Thyroid gland (tissue), 4 donors: ENCODE measurements at regions not wholly inside any gene's neighbourhood (a gene's known extent, or its start where the extent isn't known, plus 50 kb on each side); places are given as distances from the start of the nearest gene placed in this dataset.

ENCODE experiments used
- DNase-seq, 2 donors: peaks; one replicate each; pipeline ENCODE4 v3.0.0-alpha.2; 2019
- H3K27ac ChIP-seq, 3 donors: fragments of 200-600 bp; sonication (generic); 1 replicate in 2 of 3; 2 replicates in 1 of 3; pipeline ENCODE4 v1.5.1; 2016 to 2019; ENCODE audit warnings: mild to moderate bottlenecking in 1 of 3, moderate library complexity in 1 of 3
- H3K27me3 ChIP-seq: fragments of 200-600 bp; sonication (generic); one replicate; pipeline ENCODE4 v1.5.1; 2019
- H3K36me3 ChIP-seq, 2 donors: fragments of 200-600 bp; sonication (generic); one replicate each; pipeline ENCODE4 v1.5.1; 2016 to 2019
- H3K4me1 ChIP-seq, 2 donors: fragments of 200-600 bp; sonication (generic); one replicate each; pipeline ENCODE4 v1.5.1; 2017 to 2019
- H3K4me3 ChIP-seq, 3 donors: fragments of 200-600 bp; sonication (generic); replicated peaks in 1 of 3; 1 replicate in 2 of 3; 2 replicates in 1 of 3; pipeline ENCODE4 v1.5.1; 2016; ENCODE audit warnings: mild to moderate bottlenecking in 1 of 3
- H3K9me3 ChIP-seq: fragments of 200-600 bp; sonication (generic); one replicate; pipeline ENCODE4 v1.5.1; 2017
- POLR2A ChIP-seq, 2 donors: fragments of 450-650 bp; IDR thresholded peaks; one replicate each; pipeline ENCODE4 v1.6.1; 2017; ENCODE audit warnings: antibody characterized with exemption in 2 of 2, mild to moderate bottlenecking in 2 of 2, moderate library complexity in 1 of 2
- WGBS, 2 donors: methylation state at CpG; one replicate each; pipeline ENCODE4 v1.1.5; 2017; 5-methylcytosine and 5-hydroxymethylcytosine counted together
- intact Hi-C: fragments of 100-400 bp; cut with DNase I; formaldehyde crosslinking; loops from one replicate; pipeline ENCODE4 v1.15.1; 2023
- TF ChIP-seq, protein P1 (sequence below), 6 experiments: fragments of 200-600 bp in 3 of 6; fragments of 450-650 bp in 3 of 6; sonication (generic) in 3 of 6; IDR thresholded peaks; one replicate each; pipeline ENCODE4 v1.5.1; 2016 to 2019; ENCODE audit warnings: antibody characterized with exemption in 6 of 6, mild to moderate bottlenecking in 2 of 6, inconsistent platforms in 1 of 6, moderate library complexity in 1 of 6

DNA sequence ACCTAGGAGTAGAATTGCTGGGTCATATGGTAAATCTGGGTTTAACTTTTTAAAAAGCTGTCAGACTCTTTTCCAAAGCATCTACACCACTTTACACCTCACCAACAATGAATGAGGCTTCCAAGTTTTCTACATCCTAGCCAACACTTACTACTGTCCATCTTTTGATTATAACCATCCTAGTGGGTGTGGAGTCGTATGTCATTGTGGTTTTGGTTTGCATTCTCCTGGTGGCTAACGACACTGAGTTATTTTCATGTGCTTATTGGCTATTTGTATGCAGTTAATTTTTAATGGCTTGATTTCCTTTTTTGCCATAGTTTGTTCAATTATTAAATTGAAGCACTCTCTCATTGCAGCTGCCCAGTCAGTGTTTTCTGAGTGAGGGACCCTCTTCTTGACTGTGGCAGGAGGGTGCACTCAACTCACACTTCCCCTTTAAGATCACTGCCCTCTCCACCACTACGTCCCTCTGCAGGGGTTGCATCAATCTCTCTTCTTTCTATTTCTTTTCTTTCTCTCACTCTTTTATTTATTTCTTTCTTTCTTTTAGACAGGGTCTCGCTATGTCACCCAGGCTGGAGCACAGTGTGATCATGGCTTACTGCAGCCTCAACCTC is 182.3 kb downstream of the C9orf152 start:
- Histone ChIP-seq H3K9me3 (no peaks in the 10 kb centered on the region), H3K36me3 (no peaks in the 10 kb centered on the region), H3K4me1 (peaks cover 0 to 25% of the 10 kb centered on the region in 2 donors), H3K4me3 (no peak overlapping the region), H3K27ac (no peak overlapping the region), H3K27me3 (no peaks in the 10 kb centered on the region)
- DNase-seq: no peak
- intact Hi-C loops: no loop called here
- TF ChIP-seq, protein P1, sequence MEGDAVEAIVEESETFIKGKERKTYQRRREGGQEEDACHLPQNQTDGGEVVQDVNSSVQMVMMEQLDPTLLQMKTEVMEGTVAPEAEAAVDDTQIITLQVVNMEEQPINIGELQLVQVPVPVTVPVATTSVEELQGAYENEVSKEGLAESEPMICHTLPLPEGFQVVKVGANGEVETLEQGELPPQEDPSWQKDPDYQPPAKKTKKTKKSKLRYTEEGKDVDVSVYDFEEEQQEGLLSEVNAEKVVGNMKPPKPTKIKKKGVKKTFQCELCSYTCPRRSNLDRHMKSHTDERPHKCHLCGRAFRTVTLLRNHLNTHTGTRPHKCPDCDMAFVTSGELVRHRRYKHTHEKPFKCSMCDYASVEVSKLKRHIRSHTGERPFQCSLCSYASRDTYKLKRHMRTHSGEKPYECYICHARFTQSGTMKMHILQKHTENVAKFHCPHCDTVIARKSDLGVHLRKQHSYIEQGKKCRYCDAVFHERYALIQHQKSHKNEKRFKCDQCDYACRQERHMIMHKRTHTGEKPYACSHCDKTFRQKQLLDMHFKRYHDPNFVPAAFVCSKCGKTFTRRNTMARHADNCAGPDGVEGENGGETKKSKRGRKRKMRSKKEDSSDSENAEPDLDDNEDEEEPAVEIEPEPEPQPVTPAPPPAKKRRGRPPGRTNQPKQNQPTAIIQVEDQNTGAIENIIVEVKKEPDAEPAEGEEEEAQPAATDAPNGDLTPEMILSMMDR (IDR thresholded peaks at IDR 0.05): no peak
- TF ChIP-seq POLR2A (IDR thresholded peaks at IDR 0.05): no peak
- 91 to 92% methylated on average over 4 of the region's 4 CpGs for WGBS, 2 donors

DNA sequence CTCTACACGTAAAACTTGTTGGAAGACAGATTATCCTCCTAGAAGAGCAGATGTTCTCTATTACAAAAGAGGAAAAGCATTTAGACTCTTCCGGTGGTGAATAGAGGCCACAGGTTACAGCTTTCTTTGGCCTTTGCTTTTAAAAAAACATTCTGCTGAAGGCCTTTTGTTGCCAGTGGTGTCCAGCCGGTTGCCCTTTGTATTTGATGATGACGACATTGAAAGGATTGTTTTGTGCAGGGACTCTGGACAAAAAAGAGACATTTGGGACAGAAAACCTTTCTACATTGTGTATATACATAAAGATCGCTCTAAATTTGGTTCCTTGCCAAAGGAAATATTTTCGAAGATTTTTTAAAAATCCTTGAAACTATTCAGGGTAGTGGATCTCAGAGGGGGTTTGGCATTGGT is 180.3 kb downstream of the C9orf152 start:
- Histone ChIP-seq H3K4me3 (no peak overlapping the region), H3K4me1 (peaks cover 0 to 19% of the 10 kb centered on the region in 2 donors), H3K27me3 (no peaks in the 10 kb centered on the region), H3K27ac (peak overlapping the region; percentile 1 to 17 (median 3)), H3K9me3 (no peaks in the 10 kb centered on the region), H3K36me3 (no peaks in the 10 kb centered on the region)
- DNase-seq: no peak
- WGBS, 2 donors: 54% methylated on average over 6 of the region's 6 CpGs
- intact Hi-C loops: no loop called here
- TF ChIP-seq POLR2A (IDR thresholded peaks at IDR 0.05): no peak
- TF ChIP-seq, protein P1 (IDR thresholded peaks at IDR 0.05): no peak

DNA sequence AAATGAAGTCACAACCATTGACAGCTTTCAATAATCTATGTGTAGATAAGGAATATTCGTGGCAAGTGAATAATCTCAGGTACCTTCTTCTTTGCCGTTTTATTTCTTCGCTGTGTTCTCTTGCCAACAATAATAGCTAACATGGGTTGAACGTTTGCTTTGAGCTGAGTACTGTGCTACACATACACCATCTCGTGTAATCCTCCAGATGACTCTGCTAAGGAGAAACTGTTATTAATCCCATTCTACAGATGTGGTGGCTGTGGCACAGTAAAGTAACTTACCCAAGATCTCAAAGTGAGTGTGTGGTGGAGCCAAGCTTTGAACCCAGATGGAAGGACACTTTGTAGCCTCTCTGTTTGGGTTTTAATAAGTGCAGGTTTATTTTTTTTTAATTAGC is 179.7 kb downstream of the C9orf152 start:
- 81 to 84% methylated on average over 5 of the region's 5 CpGs for WGBS, 2 donors
- Histone ChIP-seq H3K4me3 (no peak overlapping the region), H3K27ac (peak overlapping the region in 1 of 3 donors; percentile 17), H3K27me3 (no peaks in the 10 kb centered on the region), H3K4me1 (peaks cover 0 to 19% of the 10 kb centered on the region in 2 donors), H3K9me3 (no peaks in the 10 kb centered on the region), H3K36me3 (no peaks in the 10 kb centered on the region)
- intact Hi-C loops: no loop called here
- no peak for TF ChIP-seq POLR2A (IDR thresholded peaks at IDR 0.05)
- TF ChIP-seq, protein P1 (IDR thresholded peaks at IDR 0.05): no peak
- no peak for DNase-seq

DNA sequence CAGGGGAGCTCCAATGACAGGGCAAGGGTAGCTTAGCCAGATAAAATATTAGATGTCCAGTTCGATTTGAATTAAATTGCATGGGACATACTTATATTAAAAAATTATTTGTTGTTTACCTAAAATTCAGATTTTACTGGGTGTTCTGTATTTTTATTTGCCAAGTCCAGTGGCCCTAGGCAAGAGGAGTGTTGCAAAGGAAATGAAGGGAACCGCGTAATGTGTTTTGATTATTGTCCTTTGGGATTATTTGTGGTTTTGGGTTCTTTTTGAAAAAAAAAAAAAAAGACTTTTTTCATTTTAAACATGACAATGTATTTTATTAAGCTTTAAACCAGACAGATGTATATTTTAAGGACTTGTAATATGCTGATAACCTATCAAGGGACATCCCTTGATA is 179.3 kb downstream of the C9orf152 start:
- H3K36me3 ChIP-seq: no peaks in the 10 kb centered on the region
- WGBS, 2 donors: 77 to 82% methylated on average over 3 of the region's 3 CpGs
- H3K27ac ChIP-seq: peak overlapping the region in 2 of 3 donors; percentile 42 to 51
- intact Hi-C loops: no loop called here
- TF ChIP-seq, protein P1 (IDR thresholded peaks at IDR 0.05): no peak
- TF ChIP-seq POLR2A (IDR thresholded peaks at IDR 0.05): no peak
- no peaks in the 10 kb centered on the region for H3K27me3 ChIP-seq
- H3K4me1 ChIP-seq: peaks cover 0 to 19% of the 10 kb centered on the region in 2 donors
- H3K4me3 ChIP-seq: no peak overlapping the region
- H3K9me3 ChIP-seq: no peaks in the 10 kb centered on the region
- no peak for DNase-seq

DNA sequence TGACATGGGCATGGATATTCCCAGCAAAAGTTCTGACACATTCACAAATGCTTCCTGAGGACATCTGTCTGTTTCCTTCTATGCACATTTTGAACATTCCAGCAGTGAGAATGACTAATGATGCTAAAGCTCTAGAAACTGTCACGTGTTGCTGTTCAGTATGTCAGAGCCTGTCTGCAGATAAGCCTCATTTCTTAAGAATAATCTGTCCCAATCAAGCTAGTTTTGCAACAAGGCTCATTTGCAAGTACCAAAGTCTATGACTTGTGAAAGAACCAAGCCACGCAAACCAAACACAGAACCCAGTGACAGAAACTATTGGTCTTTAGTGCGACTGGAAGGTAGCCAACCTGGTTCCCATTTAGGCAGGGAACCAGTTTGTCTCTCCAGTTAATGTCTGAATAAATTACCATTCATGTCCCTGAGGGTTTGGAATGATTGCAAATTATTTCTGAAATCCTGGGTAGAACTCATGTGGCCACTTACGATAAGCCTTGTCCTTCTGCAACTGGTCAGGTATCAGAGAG is 178.5 kb downstream of the C9orf152 start:
- no peak for TF ChIP-seq POLR2A (IDR thresholded peaks at IDR 0.05)
- TF ChIP-seq, protein P1 (IDR thresholded peaks at IDR 0.05): no peak
- intact Hi-C loops: no loop called here
- 52 to 60% methylated on average over 4 of the region's 4 CpGs for WGBS, 2 donors
- no peaks in the 10 kb centered on the region for H3K9me3 ChIP-seq
- H3K4me3 ChIP-seq: no peak overlapping the region
- DNase-seq: peak; percentile 30 to 34
- H3K27ac ChIP-seq: peak overlapping the region in 2 of 3 donors; percentile 42 to 51
- H3K36me3 ChIP-seq: no peaks in the 10 kb centered on the region
- H3K27me3 ChIP-seq: no peaks in the 10 kb centered on the region
- H3K4me1 ChIP-seq: peaks cover 0 to 19% of the 10 kb centered on the region in 2 donors
